ENCODE measurements at regions not wholly inside any gene's neighbourhood (a gene's known extent, or its start where the extent isn't known, plus 50 kb on each side); places are given as distances from the start of the nearest gene placed in this dataset.

DNA sequence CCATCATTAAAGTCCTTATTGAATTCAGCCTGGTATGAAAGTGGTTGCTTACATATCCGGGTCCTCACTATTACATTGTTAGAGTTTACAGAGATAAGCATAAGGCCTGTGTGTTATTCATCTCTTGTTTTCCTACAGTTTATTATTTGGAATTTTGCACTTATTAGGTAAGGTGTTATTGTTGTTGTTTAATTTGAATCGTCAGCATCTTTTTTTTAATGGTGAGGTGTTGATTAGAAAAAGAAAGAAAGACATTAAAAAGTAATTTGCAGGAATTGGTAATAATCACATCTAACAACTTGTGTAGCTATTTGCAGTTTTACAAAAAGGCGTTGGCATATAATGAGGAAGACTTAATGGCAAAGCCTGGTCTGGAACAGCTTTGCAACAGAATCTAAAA is 158.6 kb downstream of the SAMD5 start:
- H3K4me1 ChIP-seq (ENCODE audit: control insufficient read depth, insufficient read depth, low read length), result no peaks in the 10 kb centered on the region
- no peaks in the 10 kb centered on the region for H3K27me3 ChIP-seq (ENCODE audit: control insufficient read depth, insufficient read depth, low read length)
- no peak for DNase-seq
- H3K36me3 ChIP-seq (ENCODE audit: control insufficient read depth, insufficient read depth, low read length), result no peaks in the 10 kb centered on the region
- no peak overlapping the region for H3K4me3 ChIP-seq (ENCODE audit: low read length)
- WGBS (ENCODE audit: insufficient coverage, low lambda C conversion rate), result 83% methylated on average over 1 of the region's 3 CpGs
- H3K27ac ChIP-seq (ENCODE audit: low read length), result no peak overlapping the region
- H3K9me3 ChIP-seq (ENCODE audit: control insufficient read depth, low read depth, low read length), result no peaks in the 10 kb centered on the region

DNA sequence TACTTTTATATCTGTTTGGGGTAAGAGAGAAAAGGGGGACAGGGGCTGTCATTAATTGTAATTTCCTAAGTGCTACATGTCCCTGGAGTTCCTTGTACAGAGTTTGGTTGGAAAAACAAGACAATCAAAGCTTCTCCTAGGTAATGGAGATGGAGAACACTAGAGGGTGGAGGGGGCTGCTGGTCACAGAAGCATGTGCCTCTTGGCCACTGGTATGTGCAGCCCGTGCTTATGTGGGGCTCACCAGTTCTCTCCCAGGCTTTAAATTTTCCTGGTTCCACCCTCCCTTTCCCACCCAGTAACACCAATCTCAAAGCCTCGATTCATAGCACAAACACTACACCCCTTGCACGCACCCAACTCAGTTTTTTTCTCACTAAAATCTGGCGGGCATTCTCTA is 165.6 kb downstream of the SAMD5 start:
- Histone ChIP-seq H3K9me3 (ENCODE audit: control insufficient read depth, low read depth, low read length) (no peaks in the 10 kb centered on the region), H3K36me3 (ENCODE audit: control insufficient read depth, insufficient read depth, low read length) (no peaks in the 10 kb centered on the region), H3K4me3 (ENCODE audit: low read length) (no peak overlapping the region), H3K27me3 (ENCODE audit: control insufficient read depth, insufficient read depth, low read length) (no peaks in the 10 kb centered on the region), H3K27ac (ENCODE audit: low read length) (no peak overlapping the region), H3K4me1 (ENCODE audit: control insufficient read depth, insufficient read depth, low read length) (no peaks in the 10 kb centered on the region)
- DNase-seq, result no peak
- WGBS (ENCODE audit: insufficient coverage, low lambda C conversion rate), result 100% methylated on average over 1 of the region's 4 CpGs

DNA sequence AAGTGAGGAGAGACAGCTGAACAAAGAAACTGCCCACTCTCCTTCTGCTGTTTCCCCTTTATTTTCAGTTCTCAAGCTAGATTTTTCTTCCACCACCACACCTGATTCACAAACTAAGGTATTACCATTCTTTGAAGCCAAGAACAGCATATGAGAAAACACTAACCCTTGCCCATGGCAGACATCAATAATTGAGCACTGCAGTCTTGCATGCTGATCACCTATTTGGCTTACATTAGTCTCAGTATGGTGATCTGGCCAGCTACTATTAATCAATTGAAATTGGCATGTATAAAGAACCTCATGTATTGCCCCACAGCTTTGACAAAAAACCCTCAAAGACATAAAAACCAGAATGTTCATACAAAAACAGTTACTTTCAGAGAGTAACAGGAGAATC is 166.3 kb downstream of the SAMD5 start:
- no peaks in the 10 kb centered on the region for H3K36me3 ChIP-seq (ENCODE audit: control insufficient read depth, insufficient read depth, low read length)

DNA sequence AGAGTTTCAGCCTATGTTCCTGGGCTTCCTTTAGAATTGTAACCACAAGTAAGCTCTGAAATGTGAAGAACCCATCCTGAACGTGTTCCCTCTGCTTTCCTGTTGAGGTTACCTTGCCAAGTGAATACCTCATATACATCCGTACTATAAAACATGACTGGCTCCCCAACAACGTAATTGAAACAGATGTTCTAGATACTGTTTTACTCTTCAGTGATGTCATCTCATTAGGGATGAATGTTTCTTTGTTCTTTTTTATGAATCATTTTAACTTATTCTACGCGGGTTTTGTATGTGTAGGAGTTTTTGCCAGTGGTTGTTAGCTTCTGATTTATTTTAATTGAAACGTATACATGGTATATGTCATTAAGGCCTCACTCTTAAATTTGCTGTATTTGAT is 166.8 kb downstream of the SAMD5 start:
- no peaks in the 10 kb centered on the region for H3K4me1 ChIP-seq (ENCODE audit: control insufficient read depth, insufficient read depth, low read length)
- no peaks in the 10 kb centered on the region for H3K9me3 ChIP-seq (ENCODE audit: control insufficient read depth, low read depth, low read length)
- 100% methylated on average over 3 of the region's 6 CpGs for WGBS (ENCODE audit: insufficient coverage, low lambda C conversion rate)
- H3K27ac ChIP-seq (ENCODE audit: low read length), result no peak overlapping the region
- H3K4me3 ChIP-seq (ENCODE audit: low read length), result no peak overlapping the region
- DNase-seq, result no peak
- no peaks in the 10 kb centered on the region for H3K36me3 ChIP-seq (ENCODE audit: control insufficient read depth, insufficient read depth, low read length)
- H3K27me3 ChIP-seq (ENCODE audit: control insufficient read depth, insufficient read depth, low read length), result no peaks in the 10 kb centered on the region

More for the DNA sequence above, 166.3 kb downstream of the SAMD5 start:
- Histone ChIP-seq H3K4me1 (ENCODE audit: control insufficient read depth, insufficient read depth, low read length) (no peaks in the 10 kb centered on the region), H3K27me3 (ENCODE audit: control insufficient read depth, insufficient read depth, low read length) (no peaks in the 10 kb centered on the region), H3K9me3 (ENCODE audit: control insufficient read depth, low read depth, low read length) (no peaks in the 10 kb centered on the region), H3K27ac (ENCODE audit: low read length) (no peak overlapping the region), H3K4me3 (ENCODE audit: low read length) (no peak overlapping the region)
- no peak for DNase-seq

DNA sequence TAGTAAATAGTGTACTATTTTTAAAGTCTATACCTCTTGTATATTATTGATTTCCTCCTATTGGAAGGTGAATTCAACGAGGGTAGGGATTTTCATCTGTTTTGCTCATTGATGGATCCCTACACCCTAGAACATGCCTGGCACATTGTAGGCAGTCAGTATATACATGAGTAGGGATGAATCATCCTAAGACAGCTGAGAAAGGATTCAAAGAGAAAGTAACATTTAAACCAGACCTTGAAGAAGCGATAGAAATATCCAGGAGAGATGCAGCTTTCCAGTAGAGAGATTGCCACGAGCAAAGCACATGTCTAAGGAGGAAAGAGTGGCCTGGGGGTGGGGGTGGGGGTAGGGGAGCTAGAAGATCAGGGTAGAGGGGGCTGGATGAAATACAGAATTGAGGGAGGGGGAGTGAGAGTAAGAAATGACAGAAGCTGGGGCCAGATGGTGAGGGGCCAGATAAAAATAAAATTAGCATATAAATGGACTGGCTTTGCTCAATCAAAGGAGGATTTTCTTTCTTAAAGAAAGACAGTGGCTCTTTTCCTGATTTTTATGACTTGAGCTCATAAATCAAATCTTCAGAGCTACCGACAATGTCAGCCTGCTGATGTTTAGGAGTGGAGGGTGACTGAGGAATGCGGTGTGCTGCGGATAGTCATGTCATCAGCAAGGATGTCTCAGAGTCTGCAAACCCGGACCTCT is 168.2 kb downstream of the SAMD5 start:
- Histone ChIP-seq H3K27ac (ENCODE audit: low read length) (no peak overlapping the region), H3K36me3 (ENCODE audit: control insufficient read depth, insufficient read depth, low read length) (no peaks in the 10 kb centered on the region), H3K4me3 (ENCODE audit: low read length) (no peak overlapping the region), H3K27me3 (ENCODE audit: control insufficient read depth, insufficient read depth, low read length) (no peaks in the 10 kb centered on the region), H3K9me3 (ENCODE audit: control insufficient read depth, low read depth, low read length) (no peaks in the 10 kb centered on the region), H3K4me1 (ENCODE audit: control insufficient read depth, insufficient read depth, low read length) (no peaks in the 10 kb centered on the region)
- peak in 1 of 2 donors; percentile 8 for DNase-seq
- WGBS (ENCODE audit: insufficient coverage, low lambda C conversion rate), result 77% methylated on average over 5 of the region's 7 CpGs

- no peak overlapping the region for H3K4me3 ChIP-seq (ENCODE audit: low read length)
- WGBS (ENCODE audit: insufficient coverage, low lambda C conversion rate), result no CpG with 5 or more reads among the region's 4 CpGs
Measured at GRCh38 chr6:147677647-147678046, 169.2 kb downstream of the SAMD5 start.

GRCh38 chr6:147678253-147678652 is 169.8 kb downstream of the SAMD5 start:
- Histone ChIP-seq H3K27ac (ENCODE audit: low read length) (no peak overlapping the region), H3K36me3 (ENCODE audit: control insufficient read depth, insufficient read depth, low read length) (no peaks in the 10 kb centered on the region), H3K27me3 (ENCODE audit: control insufficient read depth, insufficient read depth, low read length) (no peaks in the 10 kb centered on the region), H3K9me3 (ENCODE audit: control insufficient read depth, low read depth, low read length) (no peaks in the 10 kb centered on the region), H3K4me3 (ENCODE audit: low read length) (no peak overlapping the region), H3K4me1 (ENCODE audit: control insufficient read depth, insufficient read depth, low read length) (no peaks in the 10 kb centered on the region)
- 80% methylated on average over 1 of the region's 1 CpG for WGBS (ENCODE audit: insufficient coverage, low lambda C conversion rate)
- no peak for DNase-seq

More at GRCh38 chr6:147677647-147678046, 169.2 kb downstream of the SAMD5 start:
- H3K27ac ChIP-seq (ENCODE audit: low read length), result no peak overlapping the region
- H3K9me3 ChIP-seq (ENCODE audit: control insufficient read depth, low read depth, low read length), result no peaks in the 10 kb centered on the region
- H3K4me1 ChIP-seq (ENCODE audit: control insufficient read depth, insufficient read depth, low read length), result no peaks in the 10 kb centered on the region
- no peaks in the 10 kb centered on the region for H3K36me3 ChIP-seq (ENCODE audit: control insufficient read depth, insufficient read depth, low read length)
- no peak for DNase-seq
- no peaks in the 10 kb centered on the region for H3K27me3 ChIP-seq (ENCODE audit: control insufficient read depth, insufficient read depth, low read length)

GRCh38 chr6:147684906-147685305 is 176.4 kb downstream of the SAMD5 start:
- Histone ChIP-seq H3K27me3 (ENCODE audit: control insufficient read depth, insufficient read depth, low read length) (no peaks in the 10 kb centered on the region), H3K4me1 (ENCODE audit: control insufficient read depth, insufficient read depth, low read length) (no peaks in the 10 kb centered on the region), H3K9me3 (ENCODE audit: control insufficient read depth, low read depth, low read length) (no peaks in the 10 kb centered on the region), H3K36me3 (ENCODE audit: control insufficient read depth, insufficient read depth, low read length) (no peaks in the 10 kb centered on the region), H3K4me3 (ENCODE audit: low read length) (no peak overlapping the region), H3K27ac (ENCODE audit: low read length) (no peak overlapping the region)
- no peak for DNase-seq
- 100% methylated on average over 2 of the region's 4 CpGs for WGBS (ENCODE audit: insufficient coverage, low lambda C conversion rate)

- no peaks in the 10 kb centered on the region for H3K4me1 ChIP-seq (ENCODE audit: control insufficient read depth, insufficient read depth, low read length)
- no peaks in the 10 kb centered on the region for H3K9me3 ChIP-seq (ENCODE audit: control insufficient read depth, low read depth, low read length)
- DNase-seq, result no peak
- no peaks in the 10 kb centered on the region for H3K36me3 ChIP-seq (ENCODE audit: control insufficient read depth, insufficient read depth, low read length)
- no peak overlapping the region for H3K4me3 ChIP-seq (ENCODE audit: low read length)
- no peak overlapping the region for H3K27ac ChIP-seq (ENCODE audit: low read length)
- H3K27me3 ChIP-seq (ENCODE audit: control insufficient read depth, insufficient read depth, low read length), result no peaks in the 10 kb centered on the region
Measured at GRCh38 chr6:147689398-147689797, 180.9 kb downstream of the SAMD5 start.

DNA sequence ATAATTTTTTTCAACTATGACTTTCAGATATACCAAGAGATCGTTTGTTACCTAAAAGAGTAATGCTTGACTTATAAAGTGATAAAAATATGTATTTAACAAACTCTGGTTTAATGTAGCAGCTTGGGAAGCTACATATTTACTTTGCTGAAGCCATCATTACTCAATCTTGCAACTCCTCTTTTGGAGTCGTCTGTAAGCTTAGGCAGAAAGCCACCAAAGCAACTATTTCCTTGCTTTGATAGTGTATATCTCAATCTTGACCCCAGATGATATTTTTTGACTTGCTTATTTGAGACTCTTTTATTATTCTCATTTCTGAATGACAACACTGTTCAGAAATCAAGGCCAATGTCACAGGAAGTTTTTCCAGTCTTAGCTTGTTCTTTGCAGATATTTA is 183.0 kb downstream of the SAMD5 start:
- Histone ChIP-seq H3K27ac (ENCODE audit: low read length) (no peak overlapping the region), H3K9me3 (ENCODE audit: control insufficient read depth, low read depth, low read length) (no peaks in the 10 kb centered on the region), H3K4me1 (ENCODE audit: control insufficient read depth, insufficient read depth, low read length) (no peaks in the 10 kb centered on the region), H3K36me3 (ENCODE audit: control insufficient read depth, insufficient read depth, low read length) (no peaks in the 10 kb centered on the region), H3K27me3 (ENCODE audit: control insufficient read depth, insufficient read depth, low read length) (no peaks in the 10 kb centered on the region), H3K4me3 (ENCODE audit: low read length) (no peak overlapping the region)
- DNase-seq, result no peak
- WGBS (ENCODE audit: insufficient coverage, low lambda C conversion rate), result 75% methylated on average over 1 of the region's 2 CpGs

GRCh38 chr6:147693181-147693580 is 184.7 kb downstream of the SAMD5 start:
- no peak overlapping the region for H3K27ac ChIP-seq (ENCODE audit: low read length)
- no peaks in the 10 kb centered on the region for H3K9me3 ChIP-seq (ENCODE audit: control insufficient read depth, low read depth, low read length)
- H3K36me3 ChIP-seq (ENCODE audit: control insufficient read depth, insufficient read depth, low read length), result no peaks in the 10 kb centered on the region
- H3K4me1 ChIP-seq (ENCODE audit: control insufficient read depth, insufficient read depth, low read length), result no peaks in the 10 kb centered on the region
- no CpG with 5 or more reads among the region's 6 CpGs for WGBS (ENCODE audit: insufficient coverage, low lambda C conversion rate)
- DNase-seq, result no peak
- no peak overlapping the region for H3K4me3 ChIP-seq (ENCODE audit: low read length)
- no peaks in the 10 kb centered on the region for H3K27me3 ChIP-seq (ENCODE audit: control insufficient read depth, insufficient read depth, low read length)

Data from large intestine (tissue), 3 donors.